SK-N-SH (cell line): ENCODE measurements at regions not wholly inside any gene's neighbourhood (a gene's known extent, or its start where the extent isn't known, plus 50 kb on each side); places are given as distances from the start of the nearest gene placed in this dataset.

ENCODE experiments used
- CTCF ChIA-PET: fragments of 300-600, 350-600 bp; formaldehyde crosslinking; extraction: SDS; loops from one replicate; lab custom pipeline; 2021; lab: Yijun Ruan, JAX
- POLR2A ChIA-PET: fragments of 350-600 bp; sonication (Branson Sonifier 250); formaldehyde crosslinking; extraction: SDS; loops from one replicate; lab custom pipeline; 2020; ENCODE audit warnings: antibody characterized with exemption, inconsistent platforms; lab: Yijun Ruan, JAX
- DNase-seq: peaks from one replicate; pipeline ENCODE4 v3.0.0; 2012
- H2AFZ ChIP-seq: fragments of 200-600 bp; sonication (generic); 2 replicates; pipeline ENCODE4 v1.8.1; 2016; ENCODE audit warnings: antibody characterized with exemption, mild to moderate bottlenecking, low read depth
- H3F3A ChIP-seq: fragments of 200-600 bp; sonication (generic); replicated peaks from 2 replicates; pipeline ENCODE3; 2016; ENCODE audit warnings: antibody characterized with exemption, mild to moderate bottlenecking; ENCODE audit not compliant: insufficient read depth
- H3K27ac ChIP-seq, 2 experiments: fragments of 200-500 bp in 1 of 2; fragments of 200-600 bp in 1 of 2; sonication (Bioruptor generic) in 1 of 2; sonication (generic), shearing (Covaris generic) in 1 of 2; 2 replicates each; pipeline versions ENCODE4 v1.5.1 to v1.6.1; 2014 to 2016; ENCODE audit warnings: low read depth in 2 of 2, inconsistent platforms in 1 of 2, low read length in 1 of 2, mild to moderate bottlenecking in 1 of 2, mixed read lengths in 1 of 2
- H3K27me3 ChIP-seq: fragments of 200-600 bp; sonication (generic), shearing (Covaris generic); 2 replicates; pipeline ENCODE4 v1.6.1; 2016; ENCODE audit warnings: mixed run types; ENCODE audit not compliant: insufficient read depth
- H3K36me3 ChIP-seq, 2 experiments: fragments of 200-500 bp in 1 of 2; fragments of 200-600 bp in 1 of 2; sonication (Bioruptor generic) in 1 of 2; sonication (generic) in 1 of 2; replicated peaks in 1 of 2; 2 replicates each; pipeline versions ENCODE3 to v1.5.1; 2014 to 2016; ENCODE audit warnings: low read length in 1 of 2, mild to moderate bottlenecking in 1 of 2; ENCODE audit not compliant: insufficient read depth in 2 of 2, control insufficient read depth in 1 of 2
- H3K4me1 ChIP-seq, 2 experiments: fragments of 200-500 bp in 1 of 2; fragments of 200-600 bp in 1 of 2; sonication (Bioruptor generic) in 1 of 2; sonication (generic), shearing (Covaris generic) in 1 of 2; 2 replicates each; pipeline versions ENCODE4 v1.5.1 to v1.6.1; 2014 to 2016; ENCODE audit warnings: low read depth in 1 of 2, low read length in 1 of 2, mixed run types in 1 of 2; ENCODE audit not compliant: insufficient read depth in 2 of 2, control insufficient read depth in 1 of 2
- H3K4me2 ChIP-seq: fragments of 200-600 bp; sonication (generic), shearing (Covaris generic); 2 replicates; pipeline ENCODE4 v1.6.1; 2017; ENCODE audit warnings: mixed run types
- H3K4me3 ChIP-seq, 2 experiments: fragments of 200-500 bp in 1 of 2; fragments of 200-600 bp in 1 of 2; sonication (Bioruptor generic) in 1 of 2; sonication (generic), shearing (Covaris generic) in 1 of 2; 2 replicates each; pipeline versions ENCODE4 v1.5.1 to v1.8.1; 2014 to 2016; ENCODE audit warnings: low read depth in 2 of 2, inconsistent platforms in 1 of 2, low read length in 1 of 2, mild to moderate bottlenecking in 1 of 2, mixed read lengths in 1 of 2, moderate library complexity in 1 of 2
- H3K79me2 ChIP-seq: fragments of 200-600 bp; sonication (generic); 2 replicates; pipeline ENCODE4 v1.8.1; 2017; ENCODE audit warnings: mild to moderate bottlenecking; ENCODE audit not compliant: insufficient read depth
- H3K9ac ChIP-seq: fragments of 200-600 bp; sonication (generic); 2 replicates; pipeline ENCODE4 v1.6.1; 2017; ENCODE audit warnings: mixed run types
- H3K9me2 ChIP-seq: fragments of 200-600 bp; sonication (generic); 2 replicates; pipeline ENCODE4 v1.6.1; 2017; ENCODE audit warnings: mixed run types
- H3K9me3 ChIP-seq: fragments of 200-600 bp; sonication (generic); 2 replicates; pipeline ENCODE4 v1.6.1; 2017; ENCODE audit warnings: mixed run types, mild to moderate bottlenecking, moderate library complexity
- H4K20me1 ChIP-seq: fragments of 200-600 bp; sonication (generic); 2 replicates; pipeline ENCODE4 v1.6.1; 2017; ENCODE audit warnings: mild to moderate bottlenecking, mixed run types; ENCODE audit not compliant: insufficient read depth
- CHD2 ChIP-seq: fragments of 150-350 bp; IDR thresholded peaks from 2 replicates; pipeline ENCODE4 v1.6.1; 2018; ENCODE audit warnings: low read length; ENCODE audit not compliant: partially characterized antibody
- FOXM1 ChIP-seq: IDR thresholded peaks from 2 replicates; pipeline ENCODE4 v1.4.0; 2012; ENCODE audit warnings: low read depth, mild to moderate bottlenecking
- GATA2 ChIP-seq: sonication (generic); formaldehyde crosslinking; IDR thresholded peaks from 2 replicates; pipeline ENCODE4 v1.5.0; 2020; ENCODE audit warnings: mild to moderate bottlenecking, missing genetic modification reagents
- MEF2A ChIP-seq: IDR thresholded peaks from 2 replicates; pipeline ENCODE4 v1.4.0; 2012; ENCODE audit warnings: low read depth, borderline replicate concordance
- NFIC ChIP-seq: IDR thresholded peaks from 2 replicates; pipeline ENCODE4 v1.4.0; 2012; ENCODE audit warnings: borderline replicate concordance
- RCOR1 ChIP-seq: fragments of 150-350 bp; IDR thresholded peaks from 2 replicates; pipeline ENCODE4 v1.6.1; 2017; ENCODE audit warnings: antibody characterized with exemption, low read length
- RXRA ChIP-seq: IDR thresholded peaks from 2 replicates; pipeline ENCODE4 v1.4.0; 2012; ENCODE audit warnings: low read depth, mild to moderate bottlenecking, borderline replicate concordance
- SIN3A ChIP-seq: IDR thresholded peaks from 2 replicates; pipeline ENCODE4 v1.6.1; 2012; ENCODE audit warnings: low read depth, mild to moderate bottlenecking, low read length, moderate library complexity, borderline replicate concordance
- TCF12 ChIP-seq: IDR thresholded peaks from 2 replicates; pipeline ENCODE4 v1.4.0; 2012
- YY1 ChIP-seq: IDR thresholded peaks from 2 replicates; pipeline ENCODE4 v1.4.0; 2012; ENCODE audit warnings: low read depth, mild to moderate bottlenecking
- WGBS: methylation state at CpG from one replicate; pipeline ENCODE4 v1.1.6; 2017; ENCODE audit warnings: low lambda C conversion rate; 5-methylcytosine and 5-hydroxymethylcytosine counted together
- TF ChIP-seq, protein P1 (sequence below): fragments of 200-600 bp; sonication (generic); IDR thresholded peaks from 2 replicates; pipeline ENCODE4 v1.6.1; 2017; ENCODE audit warnings: antibody characterized with exemption, mild to moderate bottlenecking, moderate library complexity
- TF ChIP-seq, protein P2 (sequence below): IDR thresholded peaks from 2 replicates; pipeline ENCODE4 v1.4.0; 2012; ENCODE audit warnings: low read depth, borderline replicate concordance
- TF ChIP-seq, protein P3 (sequence below): IDR thresholded peaks from 2 replicates; pipeline ENCODE4; 2012

DNA sequence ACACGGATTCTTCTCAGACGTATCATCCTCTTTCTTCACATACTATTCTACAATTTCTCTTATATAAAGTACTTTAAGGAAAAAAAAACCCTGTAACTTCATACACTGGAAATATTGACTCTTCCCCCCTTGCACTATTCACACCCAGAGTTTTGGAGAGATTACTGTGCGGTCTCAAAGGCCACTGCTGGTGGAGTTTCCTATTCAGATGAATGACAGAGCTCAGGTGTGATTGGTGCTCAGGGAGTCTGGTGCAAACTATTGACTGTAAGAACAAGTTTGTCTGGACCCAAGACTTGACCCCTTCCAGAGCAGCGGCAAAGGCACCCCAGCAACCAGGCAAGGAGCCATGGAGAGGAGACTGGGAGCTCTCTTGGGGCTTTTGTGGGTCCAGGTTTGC, 187.5 kb upstream of the OR4E1 start (continued):
- TF ChIP-seq RXRA = no peak
- TF ChIP-seq RCOR1 = no peak
- TF ChIP-seq FOXM1 = no peak
- TF ChIP-seq, all 33 proteins: peak for 0

DNA sequence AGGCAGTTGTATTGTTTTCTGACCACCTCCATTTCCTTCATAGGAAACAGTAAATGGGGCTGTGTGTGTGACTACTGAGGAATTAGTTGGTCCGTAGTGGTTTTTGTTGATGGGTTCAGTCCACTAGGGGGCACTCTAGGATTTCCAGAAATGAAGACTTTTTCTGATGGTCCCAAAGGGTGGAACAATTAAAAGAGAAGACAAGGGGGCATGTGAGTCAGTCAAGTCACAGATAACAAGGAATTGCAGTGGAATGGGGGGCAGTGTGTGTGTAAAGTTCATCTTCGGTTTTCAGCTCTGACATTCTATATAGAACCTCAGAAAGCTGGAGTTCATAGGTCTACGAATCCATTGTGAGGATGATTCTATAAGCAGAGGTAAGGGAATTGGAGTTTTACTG, 186.6 kb upstream of the OR4E1 start:
- no peak for TF ChIP-seq MEF2A
- TF ChIP-seq, protein P1, sequence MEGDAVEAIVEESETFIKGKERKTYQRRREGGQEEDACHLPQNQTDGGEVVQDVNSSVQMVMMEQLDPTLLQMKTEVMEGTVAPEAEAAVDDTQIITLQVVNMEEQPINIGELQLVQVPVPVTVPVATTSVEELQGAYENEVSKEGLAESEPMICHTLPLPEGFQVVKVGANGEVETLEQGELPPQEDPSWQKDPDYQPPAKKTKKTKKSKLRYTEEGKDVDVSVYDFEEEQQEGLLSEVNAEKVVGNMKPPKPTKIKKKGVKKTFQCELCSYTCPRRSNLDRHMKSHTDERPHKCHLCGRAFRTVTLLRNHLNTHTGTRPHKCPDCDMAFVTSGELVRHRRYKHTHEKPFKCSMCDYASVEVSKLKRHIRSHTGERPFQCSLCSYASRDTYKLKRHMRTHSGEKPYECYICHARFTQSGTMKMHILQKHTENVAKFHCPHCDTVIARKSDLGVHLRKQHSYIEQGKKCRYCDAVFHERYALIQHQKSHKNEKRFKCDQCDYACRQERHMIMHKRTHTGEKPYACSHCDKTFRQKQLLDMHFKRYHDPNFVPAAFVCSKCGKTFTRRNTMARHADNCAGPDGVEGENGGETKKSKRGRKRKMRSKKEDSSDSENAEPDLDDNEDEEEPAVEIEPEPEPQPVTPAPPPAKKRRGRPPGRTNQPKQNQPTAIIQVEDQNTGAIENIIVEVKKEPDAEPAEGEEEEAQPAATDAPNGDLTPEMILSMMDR = peak; percentile 58
- ChIA-PET CTCF (interaction anchor here (1.3 to 1.4 kb wide), 2 partner anchors 12 to 20 kb away, joined by 3 to 6 read pairs; no protein-coding TSS in a partner anchor), POLR2A (no interaction called here)
- no peaks in the 10 kb centered on the region for H3K79me2 ChIP-seq
- peak; percentile 5 for DNase-seq
- no peak overlapping the region for H2AFZ ChIP-seq
- H3K4me2 ChIP-seq = no peak overlapping the region
- no peaks in the 10 kb centered on the region for H4K20me1 ChIP-seq
- 5% methylated on average over 3 of the region's 3 CpGs for WGBS
- H3F3A ChIP-seq = no peaks in the 10 kb centered on the region
- H3K27me3 ChIP-seq = no peaks in the 10 kb centered on the region
- no peak overlapping the region for H3K9ac ChIP-seq
- no peaks in the 10 kb centered on the region for H3K9me2 ChIP-seq
- H3K36me3 ChIP-seq = no peaks in the 10 kb centered on the region
- no peak overlapping the region for H3K27ac ChIP-seq
- no peaks in the 10 kb centered on the region for H3K4me1 ChIP-seq
- H3K9me3 ChIP-seq = no peaks in the 10 kb centered on the region
- H3K4me3 ChIP-seq = no peak overlapping the region; a peak in 1 of 4 replicates

DNA sequence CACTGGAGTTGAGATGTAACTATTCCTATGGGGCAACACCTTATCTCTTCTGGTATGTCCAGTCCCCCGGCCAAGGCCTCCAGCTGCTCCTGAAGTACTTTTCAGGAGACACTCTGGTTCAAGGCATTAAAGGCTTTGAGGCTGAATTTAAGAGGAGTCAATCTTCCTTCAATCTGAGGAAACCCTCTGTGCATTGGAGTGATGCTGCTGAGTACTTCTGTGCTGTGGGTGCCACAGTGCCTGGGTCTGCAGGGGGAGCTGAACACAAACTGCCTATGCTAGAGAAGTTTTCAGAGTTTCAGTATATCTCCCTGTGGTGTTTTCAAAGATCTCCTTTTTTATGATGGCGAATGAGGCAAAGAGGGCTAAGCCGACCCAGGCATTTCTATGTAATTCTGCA, 179.2 kb upstream of the OR4E1 start:
- Histone ChIP-seq H3K9me3 (no peaks in the 10 kb centered on the region), H3K9me2 (no peaks in the 10 kb centered on the region), H3K27me3 (no peaks in the 10 kb centered on the region; the same call in 1 of the 2 replicates), H3K9ac (no peak overlapping the region), H3K79me2 (no peaks in the 10 kb centered on the region), H3K27ac (no peak overlapping the region), H3K4me3 (no peak overlapping the region), H4K20me1 (no peaks in the 10 kb centered on the region), H3K36me3 (no peaks in the 10 kb centered on the region), H3K4me1 (no peaks in the 10 kb centered on the region), H3F3A (no peaks in the 10 kb centered on the region), H3K4me2 (no peak overlapping the region), H2AFZ (no peak overlapping the region)
- DNase-seq = no peak
- no peak for TF ChIP-seq CHD2
- TF ChIP-seq YY1 = no peak
- TF ChIP-seq, protein P2, sequence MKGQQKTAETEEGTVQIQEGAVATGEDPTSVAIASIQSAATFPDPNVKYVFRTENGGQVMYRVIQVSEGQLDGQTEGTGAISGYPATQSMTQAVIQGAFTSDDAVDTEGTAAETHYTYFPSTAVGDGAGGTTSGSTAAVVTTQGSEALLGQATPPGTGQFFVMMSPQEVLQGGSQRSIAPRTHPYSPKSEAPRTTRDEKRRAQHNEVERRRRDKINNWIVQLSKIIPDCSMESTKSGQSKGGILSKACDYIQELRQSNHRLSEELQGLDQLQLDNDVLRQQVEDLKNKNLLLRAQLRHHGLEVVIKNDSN = no peak
- TF ChIP-seq, protein P3, sequence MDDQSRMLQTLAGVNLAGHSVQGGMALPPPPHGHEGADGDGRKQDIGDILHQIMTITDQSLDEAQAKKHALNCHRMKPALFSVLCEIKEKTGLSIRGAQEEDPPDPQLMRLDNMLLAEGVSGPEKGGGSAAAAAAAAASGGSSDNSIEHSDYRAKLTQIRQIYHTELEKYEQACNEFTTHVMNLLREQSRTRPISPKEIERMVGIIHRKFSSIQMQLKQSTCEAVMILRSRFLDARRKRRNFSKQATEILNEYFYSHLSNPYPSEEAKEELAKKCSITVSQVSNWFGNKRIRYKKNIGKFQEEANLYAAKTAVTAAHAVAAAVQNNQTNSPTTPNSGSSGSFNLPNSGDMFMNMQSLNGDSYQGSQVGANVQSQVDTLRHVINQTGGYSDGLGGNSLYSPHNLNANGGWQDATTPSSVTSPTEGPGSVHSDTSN = no peak
- no peak for TF ChIP-seq MEF2A
- no peak for TF ChIP-seq GATA2 (CRISPR knock-in tag)
- no peak for TF ChIP-seq SIN3A
- no peak for TF ChIP-seq NFIC
- TF ChIP-seq TCF12 = no peak
- TF ChIP-seq FOXM1 = no peak
- POLR2A ChIA-PET = no interaction called here
- WGBS = 2% methylated on average over 3 of the region's 3 CpGs
- CTCF ChIA-PET = interaction anchor here (0.7 to 2.0 kb wide), 4 partner anchors 9 to 27 kb away, joined by 3 to 9 read pairs (median 6); no protein-coding TSS in a partner anchor
